ENCODE measurements at regions not wholly inside any gene's neighbourhood (a gene's known extent, or its start where the extent isn't known, plus 50 kb on each side); places are given as distances from the start of the nearest gene placed in this dataset.

DNA sequence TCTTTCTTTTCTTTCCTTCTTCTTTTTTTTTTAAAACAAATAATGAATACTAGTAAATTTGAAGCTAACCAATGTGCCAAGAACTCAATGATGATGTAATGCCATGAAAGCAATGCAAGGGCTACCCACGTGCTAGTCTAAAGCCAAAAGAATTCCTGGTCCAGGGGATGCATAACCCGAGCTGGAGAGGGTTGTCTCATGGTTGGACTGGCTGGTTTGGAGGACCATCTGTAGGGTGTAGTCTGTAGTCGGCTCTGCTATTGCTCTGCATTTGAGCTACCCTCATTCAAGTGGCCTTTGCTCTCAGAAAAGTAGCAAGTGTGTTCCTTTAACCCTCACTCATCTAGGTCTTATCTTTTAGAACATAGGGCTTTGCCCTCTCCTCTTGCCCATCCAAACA, 469.6 kb upstream of the CELF4 start:
- no peaks in the 10 kb centered on the region for H3K4me1 Mint-ChIP-seq (ENCODE audit: low read depth)
- H3K9me3 Mint-ChIP-seq: no peaks in the 10 kb centered on the region
- DNase-seq (ENCODE audit: low spot score): no peak
- H3K4me3 Mint-ChIP-seq: no peak overlapping the region
- intact Hi-C loops (cut with micrococcal nuclease): no loop called here
- H3K36me3 Mint-ChIP-seq (ENCODE audit: low read depth): no peaks in the 10 kb centered on the region
- no peak overlapping the region for H3K27ac Mint-ChIP-seq
- H3K27me3 Mint-ChIP-seq (ENCODE audit: insufficient read depth): no peaks in the 10 kb centered on the region

DNA sequence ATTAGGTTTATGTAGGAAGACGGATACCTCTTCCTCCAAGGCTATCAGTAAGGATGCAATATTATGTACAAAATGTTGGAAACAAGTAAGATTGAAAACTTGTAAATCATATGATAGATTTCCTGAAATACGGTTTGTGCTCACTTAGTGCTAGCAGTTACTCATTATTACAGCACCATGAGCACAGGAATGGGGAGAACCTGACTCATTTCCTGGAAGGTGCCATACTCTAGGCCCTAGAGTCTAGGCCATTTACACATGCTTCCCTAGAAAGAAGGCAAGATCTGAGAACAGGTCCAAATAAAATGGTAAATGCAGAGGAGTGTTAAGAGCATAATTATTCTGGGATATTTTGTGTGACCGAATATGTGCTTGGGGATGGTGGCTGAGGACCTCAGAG, 467.7 kb upstream of the CELF4 start:
- no peaks in the 10 kb centered on the region for H3K27me3 Mint-ChIP-seq (ENCODE audit: insufficient read depth)
- H3K36me3 Mint-ChIP-seq (ENCODE audit: low read depth): no peaks in the 10 kb centered on the region
- DNase-seq (ENCODE audit: low spot score): no peak
- no peak overlapping the region for H3K4me3 Mint-ChIP-seq
- H3K27ac Mint-ChIP-seq: no peak overlapping the region
- intact Hi-C loops (cut with micrococcal nuclease): no loop called here
- H3K4me1 Mint-ChIP-seq (ENCODE audit: low read depth): no peaks in the 10 kb centered on the region
- H3K9me3 Mint-ChIP-seq: no peaks in the 10 kb centered on the region

DNA sequence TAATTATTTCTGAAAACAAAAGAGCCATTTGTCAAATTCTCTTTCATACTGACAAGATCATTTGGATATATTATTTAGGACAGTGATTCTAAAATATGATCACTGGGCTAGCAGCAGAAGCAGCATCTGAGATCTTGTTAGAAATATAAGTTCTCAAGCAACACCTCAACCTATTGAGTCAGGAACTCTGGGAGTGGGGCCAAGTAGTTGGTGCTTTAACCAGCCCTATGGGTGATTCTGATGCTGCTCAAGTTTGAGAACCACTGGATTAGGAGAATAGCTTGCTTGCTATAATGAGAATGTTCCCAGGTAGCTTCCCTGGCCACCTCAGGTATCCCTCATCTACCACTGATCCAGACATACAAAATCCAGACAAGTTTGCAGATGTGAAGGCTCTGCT, 466.9 kb upstream of the CELF4 start:
- H3K27ac Mint-ChIP-seq: no peak overlapping the region
- no peak overlapping the region for H3K4me3 Mint-ChIP-seq

DNA sequence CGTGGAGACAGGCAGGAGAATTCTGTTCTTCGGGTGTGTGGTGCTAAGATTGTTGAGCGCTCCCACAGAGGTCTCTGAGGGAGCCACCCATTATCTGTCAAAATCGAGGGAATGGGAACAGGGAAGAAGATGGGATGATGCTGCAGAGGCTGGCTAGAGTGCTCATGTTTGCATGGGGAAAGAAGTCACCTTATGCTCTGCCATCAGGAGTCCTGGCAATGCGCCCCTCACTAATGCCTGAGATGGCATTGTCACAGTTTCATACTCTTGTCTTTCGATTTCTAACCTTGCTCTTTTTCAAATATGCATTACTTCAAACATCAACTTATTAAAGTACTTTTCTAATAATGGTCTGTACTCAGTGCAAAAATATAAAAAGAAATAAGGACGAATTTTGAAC, 463.3 kb upstream of the CELF4 start:
- DNase-seq (ENCODE audit: low spot score): no peak
- Mint-ChIP-seq H3K4me3 (no peak overlapping the region), H3K27ac (no peak overlapping the region), H3K9me3 (no peaks in the 10 kb centered on the region), H3K27me3 (ENCODE audit: insufficient read depth) (no peaks in the 10 kb centered on the region), H3K36me3 (ENCODE audit: low read depth) (no peaks in the 10 kb centered on the region), H3K4me1 (ENCODE audit: low read depth) (no peaks in the 10 kb centered on the region)
- intact Hi-C loops (cut with micrococcal nuclease): no loop called here

More for the DNA sequence above, 466.9 kb upstream of the CELF4 start:
- Mint-ChIP-seq H3K4me1 (ENCODE audit: low read depth) (no peaks in the 10 kb centered on the region), H3K27me3 (ENCODE audit: insufficient read depth) (no peaks in the 10 kb centered on the region), H3K9me3 (no peaks in the 10 kb centered on the region), H3K36me3 (ENCODE audit: low read depth) (no peaks in the 10 kb centered on the region)
- DNase-seq (ENCODE audit: low spot score): no peak
- intact Hi-C loops (cut with micrococcal nuclease): no loop called here

DNA sequence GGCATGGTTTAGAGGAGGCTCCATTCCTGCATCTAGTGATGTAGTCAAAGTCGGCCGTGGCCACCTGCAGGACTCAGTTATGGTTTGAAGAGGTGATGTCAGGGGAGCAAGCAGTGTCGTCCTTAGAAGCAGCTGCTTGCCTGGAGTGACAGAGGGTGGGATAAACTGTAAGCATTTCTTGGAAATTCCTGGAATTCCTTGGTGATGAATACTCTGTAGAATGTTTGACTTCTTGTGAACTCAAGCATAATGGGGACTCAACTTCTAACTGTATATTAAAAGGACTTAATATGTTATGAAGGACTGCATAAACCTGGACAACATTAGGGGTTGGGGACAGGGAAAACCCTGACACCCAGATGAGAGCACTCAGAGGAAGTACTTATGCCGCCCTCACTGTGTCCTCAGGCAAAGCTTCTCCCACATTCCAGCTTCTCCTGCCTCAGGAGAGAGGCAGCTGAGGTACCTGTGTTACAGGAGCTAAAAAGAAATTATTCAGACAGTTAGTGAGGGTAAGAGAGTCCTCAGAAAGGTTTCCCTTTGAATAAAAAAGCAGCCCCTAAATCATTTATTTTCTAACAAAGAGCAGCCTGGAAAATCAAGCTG, 459.9 kb upstream of the CELF4 start:
- DNase-seq (ENCODE audit: low spot score): no peak
- Mint-ChIP-seq H3K27ac (no peak overlapping the region), H3K4me3 (no peak overlapping the region), H3K4me1 (ENCODE audit: low read depth) (no peaks in the 10 kb centered on the region), H3K9me3 (no peaks in the 10 kb centered on the region), H3K27me3 (ENCODE audit: insufficient read depth) (no peaks in the 10 kb centered on the region), H3K36me3 (ENCODE audit: low read depth) (no peaks in the 10 kb centered on the region)
- intact Hi-C loops (cut with micrococcal nuclease): no loop called here

DNA sequence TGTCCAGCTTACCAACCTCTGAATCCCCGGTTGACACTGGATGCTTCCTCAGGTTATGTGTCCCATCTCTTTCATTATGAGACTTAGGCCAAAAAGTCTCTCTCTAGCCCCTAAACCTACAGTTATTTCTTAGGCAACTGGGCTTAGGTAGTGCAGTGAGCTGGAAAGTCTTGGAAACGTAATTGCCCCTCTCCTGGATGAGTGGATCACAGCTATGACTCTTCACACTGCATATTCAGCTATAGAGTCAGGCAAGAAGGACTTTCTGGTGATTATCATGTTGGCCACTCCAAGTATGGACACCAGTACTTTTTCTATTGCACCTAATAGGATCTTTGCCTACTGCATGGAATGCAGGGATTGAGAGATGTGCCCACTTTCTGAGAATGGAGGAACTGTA, 458.3 kb upstream of the CELF4 start:
- intact Hi-C loops (cut with micrococcal nuclease): no loop called here
- Mint-ChIP-seq H3K9me3 (no peaks in the 10 kb centered on the region), H3K4me3 (no peak overlapping the region), H3K27me3 (ENCODE audit: insufficient read depth) (no peaks in the 10 kb centered on the region), H3K27ac (no peak overlapping the region), H3K4me1 (ENCODE audit: low read depth) (no peaks in the 10 kb centered on the region), H3K36me3 (ENCODE audit: low read depth) (no peaks in the 10 kb centered on the region)
- no peak for DNase-seq (ENCODE audit: low spot score)

DNA sequence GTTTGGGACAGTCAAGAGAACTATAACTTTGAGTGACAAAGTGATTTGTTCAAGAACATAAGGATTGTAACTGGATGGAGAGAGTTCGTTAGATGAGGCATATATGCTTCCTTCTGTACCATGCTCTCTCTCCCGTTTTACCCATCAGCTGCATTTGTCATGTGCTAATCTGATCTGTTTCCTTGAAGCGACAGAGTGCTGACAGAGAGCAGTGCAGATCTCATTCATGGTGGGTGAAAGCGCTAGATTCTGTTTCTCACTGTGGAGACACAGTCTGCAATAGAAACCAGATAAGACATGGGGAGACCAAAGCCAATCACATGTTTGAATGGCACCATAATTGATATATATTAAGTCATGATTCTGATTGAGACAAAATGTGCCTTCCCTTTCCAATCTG, 456.6 kb upstream of the CELF4 start:
- intact Hi-C loops (cut with micrococcal nuclease): no loop called here
- no peaks in the 10 kb centered on the region for H3K36me3 Mint-ChIP-seq (ENCODE audit: low read depth)

DNA sequence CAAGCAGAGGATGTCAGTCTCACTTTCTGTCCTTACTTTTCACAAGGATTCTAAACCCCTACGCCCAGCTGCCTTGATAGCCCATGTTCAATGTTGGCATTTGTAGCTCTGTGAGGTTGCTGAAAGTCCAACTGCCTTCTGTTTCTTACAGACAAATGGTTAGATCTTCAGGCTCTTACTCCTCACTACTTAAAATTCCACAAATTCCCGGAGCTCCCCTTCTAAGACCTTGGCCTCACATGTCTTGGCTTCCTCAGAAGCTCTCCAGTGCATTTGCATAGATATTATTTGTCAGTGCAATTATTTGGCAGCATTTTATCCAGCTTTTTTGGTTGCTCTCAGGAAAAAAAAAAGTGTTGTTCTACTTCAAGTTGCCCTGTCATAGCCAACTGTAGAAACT, 453.7 kb upstream of the CELF4 start:
- Mint-ChIP-seq H3K4me1 (ENCODE audit: low read depth) (no peaks in the 10 kb centered on the region), H3K27me3 (ENCODE audit: insufficient read depth) (no peaks in the 10 kb centered on the region), H3K27ac (no peak overlapping the region), H3K9me3 (peaks cover 5% of the 10 kb centered on the region), H3K4me3 (no peak overlapping the region), H3K36me3 (ENCODE audit: low read depth) (no peaks in the 10 kb centered on the region)
- intact Hi-C loops (cut with micrococcal nuclease): no loop called here
- no peak for DNase-seq (ENCODE audit: low spot score)

More for the DNA sequence above, 456.6 kb upstream of the CELF4 start:
- DNase-seq (ENCODE audit: low spot score): no peak
- Mint-ChIP-seq H3K27me3 (ENCODE audit: insufficient read depth) (no peaks in the 10 kb centered on the region), H3K9me3 (no peaks in the 10 kb centered on the region), H3K4me1 (ENCODE audit: low read depth) (no peaks in the 10 kb centered on the region), H3K4me3 (no peak overlapping the region), H3K27ac (no peak overlapping the region)

DNA sequence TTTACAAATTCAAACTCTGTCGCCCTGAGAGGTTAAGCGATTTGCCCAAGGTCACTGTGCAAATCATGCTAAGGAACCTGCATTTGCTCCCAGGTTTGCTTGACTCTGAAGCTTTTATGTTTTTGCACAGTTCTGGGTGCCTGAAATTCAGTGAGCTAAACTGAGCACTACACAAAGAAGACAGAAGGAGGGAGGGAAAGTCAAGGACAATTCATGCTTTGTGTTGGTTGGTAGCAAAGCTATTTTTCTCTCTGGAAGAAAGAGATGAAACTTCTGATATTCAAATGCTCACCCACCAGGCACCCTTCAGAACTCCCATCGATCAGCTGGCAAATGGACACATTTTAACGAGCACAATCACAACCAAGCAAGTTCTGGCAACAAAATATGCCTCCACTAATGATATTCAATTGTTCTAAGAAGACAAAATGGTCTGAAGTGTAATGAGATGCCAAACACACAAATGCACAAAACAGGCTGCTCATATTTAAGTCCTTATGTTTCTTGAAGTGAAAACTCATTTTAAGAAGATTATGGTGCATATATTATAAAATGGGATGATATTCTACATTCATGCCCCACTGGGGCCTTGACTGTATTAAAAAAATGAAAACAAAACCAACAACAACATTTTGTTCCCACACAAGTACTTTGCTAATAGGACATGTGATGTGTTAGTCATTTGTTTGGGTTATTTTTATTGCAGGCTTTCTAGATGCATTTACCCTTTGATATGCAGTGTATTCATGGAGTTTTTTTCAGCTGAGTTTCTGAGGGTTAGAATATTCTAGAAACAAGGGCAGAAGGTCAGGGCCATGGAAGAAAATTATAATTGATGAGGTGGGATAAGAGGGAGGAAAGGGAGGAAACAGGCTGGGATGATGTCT, 445.6 kb upstream of the CELF4 start:
- Mint-ChIP-seq H3K27me3 (ENCODE audit: insufficient read depth) (no peaks in the 10 kb centered on the region), H3K4me3 (no peak overlapping the region), H3K36me3 (ENCODE audit: low read depth) (no peaks in the 10 kb centered on the region), H3K4me1 (ENCODE audit: low read depth) (no peaks in the 10 kb centered on the region), H3K9me3 (peaks cover 4% of the 10 kb centered on the region), H3K27ac (no peak overlapping the region)
- intact Hi-C loops (cut with micrococcal nuclease): no loop called here
- no peak for DNase-seq (ENCODE audit: low spot score)

DNA sequence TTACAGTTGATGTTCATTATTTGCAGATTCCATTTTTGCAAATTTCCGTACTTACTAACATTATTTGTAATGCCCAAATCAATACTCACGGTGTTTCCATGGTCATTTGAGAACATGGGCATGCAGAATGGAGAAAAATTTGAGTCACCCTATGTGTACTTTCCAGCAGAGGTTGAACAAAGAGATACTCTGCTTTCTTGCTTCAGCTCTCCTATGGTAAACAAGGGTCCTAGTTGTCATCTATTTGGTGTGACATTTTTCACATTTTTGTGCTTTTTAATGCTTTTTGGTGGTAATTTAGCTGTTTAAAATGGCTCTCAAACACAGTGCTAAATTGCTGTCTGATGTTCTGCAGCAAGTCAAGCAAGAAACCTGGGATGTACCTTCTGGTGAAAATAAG, 444.4 kb upstream of the CELF4 start:
- no peak overlapping the region for H3K27ac Mint-ChIP-seq
- no peaks in the 10 kb centered on the region for H3K36me3 Mint-ChIP-seq (ENCODE audit: low read depth)
- H3K4me3 Mint-ChIP-seq: no peak overlapping the region
- no peaks in the 10 kb centered on the region for H3K4me1 Mint-ChIP-seq (ENCODE audit: low read depth)
- intact Hi-C loops (cut with micrococcal nuclease): no loop called here
- no peak for DNase-seq (ENCODE audit: low spot score)
- no peaks in the 10 kb centered on the region for H3K9me3 Mint-ChIP-seq
- H3K27me3 Mint-ChIP-seq (ENCODE audit: insufficient read depth): no peaks in the 10 kb centered on the region

DNA sequence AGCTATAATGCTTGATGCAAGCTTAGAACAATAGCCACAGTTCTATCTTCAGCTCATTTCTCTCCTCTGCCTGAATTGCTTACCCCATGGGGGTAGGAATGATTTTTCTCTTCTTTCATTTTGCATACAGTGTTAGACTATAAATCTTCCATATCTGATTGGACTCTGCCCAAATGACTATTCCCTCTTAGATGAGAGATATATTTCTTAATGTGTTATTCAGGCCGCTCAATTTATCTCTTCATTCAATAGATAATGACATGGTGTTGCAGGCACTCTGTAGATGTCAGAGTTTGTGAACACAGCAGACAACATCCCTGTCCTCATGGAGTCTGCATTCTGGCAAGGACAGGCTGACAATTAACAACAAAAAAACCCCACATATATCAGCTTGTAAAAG, 443.7 kb upstream of the CELF4 start:
- no peak overlapping the region for H3K27ac Mint-ChIP-seq
- H3K36me3 Mint-ChIP-seq (ENCODE audit: low read depth): no peaks in the 10 kb centered on the region
- intact Hi-C loops (cut with micrococcal nuclease): no loop called here
- no peak for DNase-seq (ENCODE audit: low spot score)
- H3K27me3 Mint-ChIP-seq (ENCODE audit: insufficient read depth): no peaks in the 10 kb centered on the region
- no peaks in the 10 kb centered on the region for H3K9me3 Mint-ChIP-seq
- no peak overlapping the region for H3K4me3 Mint-ChIP-seq
- no peaks in the 10 kb centered on the region for H3K4me1 Mint-ChIP-seq (ENCODE audit: low read depth)

DNA sequence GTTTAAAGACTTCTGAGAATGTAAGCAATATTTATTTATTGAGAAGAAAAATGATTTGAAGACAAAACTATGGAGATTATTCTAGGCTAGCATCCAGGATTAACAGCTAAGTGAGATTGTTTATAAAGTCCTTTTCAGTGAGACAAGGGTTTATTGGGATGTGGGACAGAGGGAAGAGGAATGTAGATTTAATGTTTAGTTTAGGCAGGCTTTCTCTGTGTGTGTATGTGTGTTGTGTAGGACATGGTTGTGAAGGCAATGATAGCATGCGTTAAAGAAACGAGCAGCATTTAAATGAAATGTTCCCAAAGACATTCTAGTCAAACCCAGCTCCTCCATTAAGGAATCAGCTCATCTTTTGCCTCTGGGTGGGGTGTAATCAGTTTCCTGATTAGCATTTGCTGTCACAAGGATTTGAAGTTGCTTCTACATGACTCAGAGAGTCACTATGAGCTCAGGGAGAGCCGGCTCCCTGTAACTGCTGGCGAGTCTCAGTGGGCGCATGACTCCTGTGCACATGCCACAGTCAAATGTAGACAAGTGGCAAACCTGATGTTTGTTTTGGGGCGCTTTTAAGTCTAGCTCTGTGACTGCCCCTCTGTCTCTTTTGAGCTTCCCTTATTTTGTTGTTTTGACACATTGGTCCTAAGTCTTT, 442.2 kb upstream of the CELF4 start:
- Mint-ChIP-seq H3K9me3 (no peaks in the 10 kb centered on the region), H3K4me1 (ENCODE audit: low read depth) (no peaks in the 10 kb centered on the region), H3K4me3 (no peak overlapping the region), H3K27me3 (ENCODE audit: insufficient read depth) (no peaks in the 10 kb centered on the region), H3K36me3 (ENCODE audit: low read depth) (no peaks in the 10 kb centered on the region), H3K27ac (no peak overlapping the region)
- DNase-seq (ENCODE audit: low spot score): no peak
- intact Hi-C loops (cut with micrococcal nuclease): no loop called here

DNA sequence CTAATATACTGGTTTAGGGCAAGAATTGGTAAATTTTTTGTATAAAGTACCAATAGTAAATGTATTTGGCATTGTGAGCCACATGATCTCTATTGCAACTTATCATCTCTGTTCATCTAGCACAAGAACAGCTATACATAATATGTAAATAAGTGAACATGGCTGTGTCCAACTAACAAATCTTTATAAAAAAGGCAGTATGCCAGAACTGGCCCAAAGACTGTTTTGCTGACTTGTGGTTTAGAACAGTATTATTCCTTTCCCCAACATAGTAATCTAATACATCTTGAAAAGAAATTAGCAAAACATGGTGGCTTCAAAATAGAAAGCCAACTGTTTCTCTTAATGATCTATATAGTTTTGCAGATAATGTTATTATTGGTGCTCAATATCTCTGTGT, 441.4 kb upstream of the CELF4 start:
- Mint-ChIP-seq H3K9me3 (no peaks in the 10 kb centered on the region), H3K4me1 (ENCODE audit: low read depth) (no peaks in the 10 kb centered on the region), H3K27ac (no peak overlapping the region), H3K27me3 (ENCODE audit: insufficient read depth) (no peaks in the 10 kb centered on the region), H3K36me3 (ENCODE audit: low read depth) (no peaks in the 10 kb centered on the region), H3K4me3 (no peak overlapping the region)
- intact Hi-C loops (cut with micrococcal nuclease): no loop called here
- DNase-seq (ENCODE audit: low spot score): no peak

All from activated T-helper 1 cell treated with anti-CD3 and anti-CD28 coated beads, Interleukin-12 subunit alpha, Interleukin-12 subunit beta, Interleukin-2, Interleukin-4 antibody, amounts not matched to agents 30 ng/mL and 10 ng/mL and 1 ng/mL, durations not matched to agents 14 hours and 24 hours and 36 hours (primary cell).